ENCODE measurements at regions not wholly inside any gene's neighbourhood (a gene's known extent, or its start where the extent isn't known, plus 50 kb on each side); places are given as distances from the start of the nearest gene placed in this dataset.

GRCh38 chr13:91127995-91128394, 219.5 kb upstream of the MIR17HG start:
- DNase-seq (ENCODE audit: low read depth in 2 of 2): no peak

GRCh38 chr13:91132381-91132780, 215.1 kb upstream of the MIR17HG start:
- DNase-seq (ENCODE audit: low read depth in 2 of 2): no peak

GRCh38 chr13:91132786-91133185, 214.7 kb upstream of the MIR17HG start:
- DNase-seq (ENCODE audit: low read depth in 2 of 2): no peak

- no peak for DNase-seq (ENCODE audit: low read depth in 2 of 2)
Observed at GRCh38 chr13:91133941-91134802, 213.3 kb upstream of the MIR17HG start.

- no peak for DNase-seq (ENCODE audit: low read depth in 2 of 2)
Observed at GRCh38 chr13:91134803-91135184, 212.7 kb upstream of the MIR17HG start.

DNA sequence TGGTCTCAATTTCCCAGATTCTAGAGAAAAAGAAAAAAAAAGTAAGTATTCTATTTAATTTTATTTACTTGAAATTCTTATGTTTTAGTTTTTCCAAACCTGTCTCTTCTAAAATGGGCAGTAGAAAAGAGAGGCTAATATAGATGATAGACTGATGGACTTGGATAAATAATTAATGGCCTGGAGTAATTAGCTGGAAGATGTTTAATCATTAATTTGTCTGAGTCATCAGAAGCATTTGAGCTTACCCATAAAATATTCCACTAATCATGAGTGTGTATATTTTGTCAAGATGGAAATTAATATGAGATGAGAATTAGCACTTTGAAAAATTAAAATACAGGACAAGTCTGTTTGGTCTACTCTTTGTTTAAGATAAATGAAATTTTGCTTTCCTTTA, 212.1 kb upstream of the MIR17HG start:
- no peak for DNase-seq (ENCODE audit: low read depth in 2 of 2)

GRCh38 chr13:91135968-91136367, 211.5 kb upstream of the MIR17HG start:
- no peak for DNase-seq (ENCODE audit: low read depth in 2 of 2)

- no peak for DNase-seq (ENCODE audit: low read depth in 2 of 2)
Observed at GRCh38 chr13:91136806-91137205, 210.7 kb upstream of the MIR17HG start.

DNA sequence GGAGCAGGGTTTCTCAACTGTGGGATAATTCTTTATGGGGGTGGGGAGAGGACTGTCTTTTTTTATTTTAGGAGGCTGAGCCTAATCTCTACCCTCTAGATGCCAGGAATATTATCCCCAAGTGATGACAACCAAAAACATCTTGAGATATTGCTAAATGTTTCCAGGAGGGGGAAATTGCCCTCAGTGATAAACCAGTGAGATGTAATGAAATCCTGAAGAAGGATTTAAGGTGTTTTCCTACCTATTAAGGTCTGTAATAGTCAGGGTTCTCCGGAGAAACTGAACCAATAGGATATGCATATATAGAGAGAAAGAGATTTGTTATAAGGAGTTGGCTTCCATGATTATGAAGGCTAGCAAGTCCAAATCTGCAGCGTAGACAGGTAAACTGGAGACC, 208.3 kb upstream of the MIR17HG start:
- DNase-seq (ENCODE audit: low read depth in 2 of 2): no peak

GRCh38 chr13:91141543-91142061, 205.9 kb upstream of the MIR17HG start:
- DNase-seq (ENCODE audit: low read depth in 2 of 2): no peak

DNA sequence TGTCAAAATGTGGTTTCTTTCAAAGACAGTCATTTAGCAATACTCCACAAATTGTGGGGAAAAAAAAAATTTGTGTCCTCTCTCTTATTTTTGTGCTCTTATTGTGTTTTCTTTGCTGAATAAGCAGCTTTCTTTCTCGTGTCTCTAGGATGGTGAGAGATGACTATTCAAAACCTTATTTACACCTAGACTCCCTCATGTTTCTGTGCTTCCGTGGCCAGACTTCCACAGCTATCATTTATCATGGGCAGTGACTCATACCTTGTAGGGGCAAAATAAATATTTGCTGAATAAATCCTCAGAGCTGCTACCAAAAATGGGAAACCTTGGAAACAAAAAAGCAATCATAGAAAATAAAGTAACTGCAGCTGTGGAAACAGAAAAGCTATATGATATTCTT, 204.9 kb upstream of the MIR17HG start:
- no peak for DNase-seq (ENCODE audit: low read depth in 2 of 2)

DNA sequence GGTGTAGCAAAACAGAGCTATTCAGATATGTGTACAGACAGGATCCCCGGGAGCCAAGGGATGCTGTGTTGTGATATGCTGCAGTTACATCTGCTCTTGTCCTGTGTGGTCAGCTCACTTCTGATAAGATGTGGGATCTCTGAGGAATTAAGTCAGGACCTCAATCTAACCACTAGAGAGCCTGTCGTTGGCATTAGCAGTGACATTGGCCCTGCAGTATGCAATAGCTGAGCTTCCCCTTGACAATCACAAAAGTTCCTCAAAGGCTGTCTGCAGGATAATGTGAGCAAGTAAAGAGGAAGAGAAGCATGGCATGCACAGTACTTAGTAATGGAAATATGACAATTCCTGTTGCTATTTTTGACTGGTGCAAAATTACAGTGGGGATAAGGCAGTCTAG, 203.4 kb upstream of the MIR17HG start:
- no peak for DNase-seq (ENCODE audit: low read depth in 2 of 2)

DNA sequence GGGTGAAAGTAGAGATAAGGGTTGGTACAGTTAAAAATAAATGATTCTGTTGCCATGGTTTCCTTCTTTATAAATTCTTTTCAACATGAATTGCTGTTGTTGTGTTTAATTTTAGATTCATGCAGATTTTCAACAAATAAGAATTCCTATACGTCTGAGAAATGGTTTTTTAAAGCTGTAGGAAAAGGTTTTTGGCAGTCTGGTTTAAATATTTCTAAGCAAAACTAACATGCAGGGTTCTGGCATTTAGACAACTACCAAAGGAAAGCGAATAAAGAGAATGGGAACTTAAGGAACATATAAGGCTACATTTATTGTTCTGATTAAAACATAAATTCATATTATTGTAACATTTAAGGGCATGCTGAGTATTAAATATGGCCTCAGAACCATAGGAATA, 203.0 kb upstream of the MIR17HG start:
- no peak for DNase-seq (ENCODE audit: low read depth in 2 of 2)

DNA sequence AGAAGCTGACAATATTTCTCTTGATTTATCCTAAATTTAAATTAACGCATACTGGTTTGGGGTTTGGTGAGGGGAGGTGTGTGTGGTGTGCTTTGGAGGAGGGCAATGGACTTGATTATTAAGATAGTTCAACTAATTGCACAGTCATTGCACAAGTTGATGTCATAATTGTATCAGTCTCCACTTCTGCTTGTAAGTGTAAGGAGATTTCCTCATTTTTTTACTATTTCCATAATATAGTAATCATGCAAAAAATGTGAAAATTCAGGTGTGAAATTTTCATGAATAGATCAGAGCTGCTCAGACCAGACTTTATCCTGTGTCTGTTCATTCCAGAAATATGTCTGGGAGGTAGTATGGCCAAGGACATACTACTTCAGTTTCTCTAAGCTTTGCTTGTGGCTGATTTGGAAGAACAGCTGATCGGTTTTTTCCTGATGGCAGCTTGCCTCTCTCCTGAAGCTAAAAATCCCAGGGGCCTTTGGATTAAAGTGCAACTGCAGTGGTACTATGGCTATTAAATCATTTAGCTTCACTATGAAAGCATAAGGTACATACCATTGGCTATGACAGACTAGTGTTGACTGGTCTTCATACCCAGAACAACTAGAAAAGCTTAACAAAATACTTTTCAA, 201.8 kb upstream of the MIR17HG start:
- DNase-seq (ENCODE audit: low read depth in 2 of 2): no peak

- DNase-seq (ENCODE audit: low read depth in 2 of 2): no peak
Observed at GRCh38 chr13:91146601-91147000, 200.9 kb upstream of the MIR17HG start.

- DNase-seq (ENCODE audit: low read depth in 2 of 2): no peak
Observed at GRCh38 chr13:91148098-91148497, 199.4 kb upstream of the MIR17HG start.

DNA sequence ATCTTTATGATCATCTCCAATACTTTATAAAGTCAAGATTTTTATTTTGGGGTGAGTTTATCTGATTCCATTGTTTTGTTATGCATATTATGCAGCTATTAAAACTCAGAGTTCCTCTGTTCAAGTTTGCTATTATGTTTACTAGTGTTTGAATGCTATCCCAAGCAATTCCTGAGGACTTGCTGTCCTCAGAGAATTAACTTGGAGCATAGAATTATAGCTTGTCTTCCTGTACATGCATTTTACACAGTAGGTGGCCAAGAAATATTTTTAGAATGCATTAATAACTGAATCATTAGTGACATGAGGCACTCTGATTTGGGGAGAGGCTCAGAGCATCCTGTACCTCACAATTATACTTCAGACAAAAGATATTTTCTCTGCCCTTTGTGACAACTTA, 195.6 kb upstream of the MIR17HG start:
- DNase-seq (ENCODE audit: low read depth in 2 of 2): no peak

GRCh38 chr13:91153372-91153771, 194.1 kb upstream of the MIR17HG start:
- no peak for DNase-seq (ENCODE audit: low read depth in 2 of 2)

GRCh38 chr13:91154558-91155353, 192.7 kb upstream of the MIR17HG start:
- no peak for DNase-seq (ENCODE audit: low read depth in 2 of 2)

DNA sequence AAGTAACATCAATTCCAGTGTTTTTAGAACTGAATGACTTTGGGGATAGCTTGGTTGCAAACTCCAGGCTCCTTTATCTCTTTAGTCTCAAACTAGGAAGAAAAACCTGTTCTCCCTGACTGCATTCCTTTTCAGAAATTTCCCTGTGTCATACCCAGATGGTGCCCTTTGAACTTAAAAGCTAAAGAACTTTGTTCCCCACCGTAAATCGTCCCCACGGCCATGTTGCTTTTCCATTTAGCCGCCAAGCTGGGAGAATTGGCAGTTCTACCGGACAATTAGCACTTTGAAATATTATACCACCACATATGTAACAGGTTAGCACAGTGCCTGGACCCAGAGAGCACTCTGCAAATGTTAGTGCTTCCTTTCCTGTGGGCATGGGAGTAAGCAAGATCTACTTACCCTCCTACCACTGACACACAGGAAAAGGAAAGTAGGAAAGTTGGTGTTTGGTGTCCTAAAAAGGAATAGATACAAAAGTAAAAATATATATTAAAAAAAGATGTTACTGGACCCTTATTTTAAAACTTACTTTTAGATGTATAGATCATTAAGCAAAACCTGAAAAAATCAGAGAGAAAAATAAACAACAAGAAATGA, 191.9 kb upstream of the MIR17HG start:
- no peak for DNase-seq (ENCODE audit: low read depth in 2 of 2)

DNA sequence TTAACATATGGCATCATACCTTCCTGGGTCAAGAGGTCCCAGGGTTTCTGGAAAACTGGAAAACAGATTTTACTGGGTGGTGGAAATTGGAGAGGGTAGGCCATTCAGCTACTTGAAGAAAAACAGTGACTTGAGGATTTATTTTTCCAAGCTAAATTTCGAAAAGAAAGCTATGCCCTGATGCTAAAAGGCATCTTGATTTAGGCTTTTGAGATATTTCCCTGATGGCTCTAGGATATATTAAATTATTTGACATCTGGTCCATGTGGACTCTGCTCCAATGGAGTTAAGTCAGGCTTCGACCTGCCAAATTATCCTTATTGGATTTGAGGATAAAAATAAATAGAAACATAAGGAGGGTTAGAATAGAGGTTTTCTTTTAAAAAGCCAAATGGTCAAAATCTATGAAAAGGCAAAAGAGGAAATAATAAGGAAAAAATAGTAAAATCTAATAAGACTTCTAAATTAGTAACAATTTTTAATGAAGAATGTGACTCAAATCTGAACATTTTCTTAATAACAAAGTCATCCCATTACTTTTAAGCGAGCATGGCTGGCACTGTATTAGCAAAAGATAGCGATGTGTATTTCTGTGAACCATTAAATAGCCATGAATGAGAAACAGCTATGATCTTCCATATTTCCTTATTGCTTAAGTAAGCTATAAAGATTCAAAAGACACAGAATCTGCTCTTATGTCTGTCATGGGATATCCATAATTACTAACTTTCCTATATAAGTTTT, 190.0 kb upstream of the MIR17HG start:
- no peak for DNase-seq (ENCODE audit: low read depth in 2 of 2)
